NCI-H2081 treated with DMSO at 0.1 percent for 48 hours (cell line): ENCODE measurements at regions not wholly inside any gene's neighbourhood (a gene's known extent, or its start where the extent isn't known, plus 50 kb on each side); places are given as distances from the start of the nearest gene placed in this dataset.
A peak's percentile ranks its signal among the peaks of the same experiment; 100 is the strongest.

ENCODE experiments used
- DNase-seq: peaks from one replicate; lab custom pipeline; 2025; lab: John Stamatoyannopoulos, UW

DNA sequence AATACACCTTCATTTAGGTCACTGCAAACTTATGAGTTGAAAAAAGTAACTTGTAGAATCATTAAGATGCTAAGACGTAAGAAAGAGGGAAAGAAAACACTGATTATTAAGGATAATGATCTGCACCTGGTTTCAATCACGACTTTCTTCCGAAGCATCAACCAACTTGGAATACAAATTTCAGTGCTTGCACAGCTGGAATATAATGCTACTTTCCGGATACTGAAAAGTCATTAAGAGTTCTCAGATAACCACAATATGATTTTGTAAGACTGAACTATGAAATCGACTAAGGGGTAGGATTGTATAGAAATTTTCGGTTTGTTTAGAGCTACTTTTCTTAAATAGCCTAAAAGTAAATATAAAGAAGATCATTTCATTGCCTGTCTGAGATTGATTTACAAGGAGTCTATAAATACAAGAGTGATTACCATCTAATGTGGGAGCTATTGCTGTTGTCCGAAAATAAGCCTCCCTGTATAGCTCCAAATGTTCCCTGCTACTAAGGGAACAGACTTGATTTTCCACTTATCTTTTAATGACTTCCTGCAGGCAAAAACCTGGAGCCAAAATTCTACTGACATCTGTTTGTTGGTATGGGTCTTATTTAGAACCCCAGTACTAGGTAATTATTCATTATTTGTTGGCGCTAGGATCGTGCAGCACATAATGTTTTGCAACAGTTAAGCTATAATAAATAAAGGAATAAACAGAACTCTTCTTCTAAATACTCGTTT, 673.3 kb downstream of the KCNT2 start:
- peak; percentile 88 for DNase-seq

- peak; percentile 54 for DNase-seq
Measured at GRCh38 chr1:195933835-195934234, 674.4 kb downstream of the KCNT2 start.

DNA sequence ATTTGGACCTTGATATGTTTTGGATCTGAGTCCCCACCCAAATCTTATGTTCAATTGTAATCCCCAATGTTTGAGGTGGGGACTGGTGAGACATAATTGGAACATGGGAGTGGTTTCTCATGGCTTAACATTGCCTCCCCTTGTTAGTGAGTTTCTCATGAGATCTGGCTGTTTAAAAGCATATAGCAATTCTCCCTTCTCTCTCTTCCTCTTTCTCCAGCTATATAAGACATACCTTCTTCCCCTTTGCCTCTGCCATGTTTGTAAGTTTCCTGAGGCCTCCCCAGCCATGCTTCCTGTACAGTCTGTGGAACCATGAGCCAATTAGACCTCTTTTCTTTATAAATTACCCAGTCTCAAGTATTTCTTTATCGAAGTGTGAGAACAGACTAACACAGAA, 692.4 kb downstream of the KCNT2 start:
- no peak for DNase-seq

DNA sequence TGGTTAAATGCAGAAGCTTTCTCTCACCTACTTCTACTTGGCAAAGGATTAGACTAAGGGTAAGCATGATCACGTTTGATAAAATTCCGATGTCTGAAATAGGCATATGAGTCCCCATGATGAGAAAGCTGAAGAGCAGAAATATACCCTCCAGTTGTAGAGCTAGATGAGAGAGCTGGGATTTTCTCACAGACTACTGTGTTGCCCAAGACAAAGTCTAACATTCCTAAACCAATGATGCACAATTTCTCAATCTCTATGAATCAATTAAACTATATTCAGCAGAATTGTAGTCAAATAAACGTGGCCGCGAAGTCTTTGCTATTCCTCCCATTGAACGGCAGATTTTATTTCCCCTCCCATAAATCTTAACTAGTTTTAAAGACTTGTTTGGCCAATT, 699.2 kb downstream of the KCNT2 start:
- DNase-seq = no peak

GRCh38 chr1:195908121-195908520, 700.1 kb downstream of the KCNT2 start:
- no peak for DNase-seq

- no peak for DNase-seq
Measured at GRCh38 chr1:195903203-195903602, 705.0 kb downstream of the KCNT2 start.

GRCh38 chr1:195902779-195903178, 705.5 kb downstream of the KCNT2 start:
- DNase-seq = no peak

- DNase-seq = no peak
Measured at GRCh38 chr1:195899762-195900352, 708.4 kb downstream of the KCNT2 start.

DNA sequence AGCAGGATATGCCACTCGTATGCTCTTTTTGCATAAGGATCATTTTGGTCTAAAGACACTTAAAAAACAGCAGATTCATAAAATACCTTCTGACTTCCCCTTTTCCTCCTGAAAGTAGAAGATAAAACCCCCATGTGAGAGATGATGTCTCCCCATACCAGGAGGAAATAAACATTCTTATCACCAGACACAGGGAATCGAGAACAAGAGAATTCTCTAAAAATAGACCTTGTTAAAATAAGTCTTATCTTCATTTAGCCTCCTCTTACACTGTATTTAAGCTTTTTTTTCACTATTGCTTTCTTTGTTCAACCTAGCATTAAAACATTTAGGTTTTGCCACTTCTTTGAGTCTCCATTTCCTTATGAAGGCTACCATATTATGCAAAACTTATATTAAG, 709.3 kb downstream of the KCNT2 start:
- no peak for DNase-seq

- no peak for DNase-seq
Measured at GRCh38 chr1:195898373-195898772, 709.9 kb downstream of the KCNT2 start.

- DNase-seq = no peak
Measured at GRCh38 chr1:195897076-195897475, 711.2 kb downstream of the KCNT2 start.

DNA sequence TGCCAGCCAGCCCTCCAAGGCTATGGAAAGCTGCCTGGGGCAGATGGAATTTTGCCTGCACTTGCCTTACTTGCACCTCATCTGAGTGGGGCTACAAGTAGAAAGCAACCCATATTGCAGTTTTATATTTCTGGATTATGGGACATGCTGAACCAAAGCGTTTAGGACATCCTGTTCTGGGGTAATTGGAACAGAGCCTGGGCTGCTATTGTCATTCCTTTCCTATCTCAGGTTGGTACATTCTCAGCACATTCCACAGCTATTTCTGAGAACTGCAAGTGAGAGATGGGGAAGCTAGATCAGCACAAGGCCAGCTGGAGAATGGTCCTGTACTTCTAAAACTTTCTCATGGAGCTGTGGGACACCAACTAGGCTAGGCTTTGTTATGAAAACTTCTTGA, 713.8 kb downstream of the KCNT2 start:
- DNase-seq = no peak

DNA sequence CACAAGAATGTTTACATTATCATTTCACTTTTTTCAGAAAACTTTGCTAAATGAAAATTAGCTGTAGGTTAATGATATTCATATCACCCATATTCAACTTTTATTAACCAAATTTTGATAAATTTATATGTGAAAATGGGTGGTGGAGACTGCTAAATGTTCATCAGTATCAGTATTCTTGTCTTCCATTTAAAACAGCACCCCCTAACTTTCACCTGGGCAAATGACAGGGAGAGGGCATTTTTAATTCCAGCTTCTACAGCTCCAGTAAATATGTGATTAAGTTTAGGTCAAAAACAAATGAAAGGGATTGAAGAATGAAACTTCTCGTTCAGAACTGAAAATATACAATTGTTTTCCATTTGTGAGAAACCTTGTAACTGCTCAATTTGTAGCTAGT, 722.2 kb downstream of the KCNT2 start:
- no peak for DNase-seq

DNA sequence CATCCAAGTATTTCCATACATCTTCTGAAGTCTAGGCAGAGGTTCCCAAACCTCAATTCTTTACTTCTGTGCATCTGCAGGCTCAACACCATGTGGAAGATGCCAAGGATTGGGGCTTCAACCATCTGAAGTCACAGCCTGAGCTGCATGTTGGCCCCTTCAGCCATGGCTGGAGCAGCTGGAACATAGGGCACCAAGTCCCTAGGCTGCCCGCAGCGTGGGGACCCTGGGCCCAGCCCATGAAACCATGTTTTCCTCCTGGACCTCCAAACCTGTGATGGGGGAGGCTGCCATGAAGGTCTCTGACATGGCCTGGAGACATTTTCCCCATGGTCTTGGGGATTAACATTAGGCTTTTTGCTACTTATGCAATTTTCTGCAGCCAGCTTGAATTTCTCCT, 729.8 kb downstream of the KCNT2 start:
- DNase-seq = no peak

- no peak for DNase-seq
Measured at GRCh38 chr1:195876792-195877191, 731.4 kb downstream of the KCNT2 start.

- DNase-seq = no peak
Measured at GRCh38 chr1:195872376-195872775, 735.9 kb downstream of the KCNT2 start.

DNA sequence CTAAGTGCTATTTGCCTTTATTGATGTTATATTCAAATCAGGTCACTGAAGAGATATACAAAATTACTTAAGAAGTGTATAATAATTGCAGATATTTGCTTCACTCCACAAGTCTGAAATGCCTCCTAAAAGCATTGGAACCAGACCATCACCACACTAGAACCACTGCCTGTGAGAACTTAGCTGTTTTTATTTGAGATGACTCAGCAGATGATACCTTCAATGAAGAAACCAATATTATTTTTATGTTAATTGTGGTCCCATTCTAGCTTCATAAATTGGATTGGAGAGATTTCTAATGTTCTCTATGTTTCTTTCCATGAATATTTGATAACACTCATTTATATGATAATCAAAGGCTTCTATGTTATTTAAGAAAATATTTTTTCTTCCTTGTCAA, 740.6 kb downstream of the KCNT2 start:
- DNase-seq = no peak

DNA sequence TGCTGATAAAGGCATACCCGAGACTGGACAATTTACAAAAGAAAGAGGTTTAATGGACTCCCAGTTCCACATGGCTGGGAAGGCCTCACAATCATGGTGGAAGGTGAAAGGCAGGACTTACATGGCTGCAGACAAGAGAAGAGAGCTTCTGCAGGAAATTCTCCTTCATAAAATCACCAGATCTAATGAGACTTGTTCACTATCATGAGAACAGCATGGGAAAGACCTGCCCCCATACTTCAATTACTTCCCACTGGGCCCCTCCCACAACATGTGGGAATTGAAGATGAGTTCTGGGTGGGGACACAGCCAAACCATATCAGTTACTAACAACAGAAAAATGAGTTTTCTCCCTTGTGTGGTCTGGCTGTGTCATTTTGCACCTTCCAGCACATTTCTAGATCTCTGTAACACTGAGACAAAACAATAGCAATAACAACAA, 741.4 kb downstream of the KCNT2 start:
- no peak for DNase-seq

GRCh38 chr1:195866091-195866780, 742.0 kb downstream of the KCNT2 start:
- no peak for DNase-seq

DNA sequence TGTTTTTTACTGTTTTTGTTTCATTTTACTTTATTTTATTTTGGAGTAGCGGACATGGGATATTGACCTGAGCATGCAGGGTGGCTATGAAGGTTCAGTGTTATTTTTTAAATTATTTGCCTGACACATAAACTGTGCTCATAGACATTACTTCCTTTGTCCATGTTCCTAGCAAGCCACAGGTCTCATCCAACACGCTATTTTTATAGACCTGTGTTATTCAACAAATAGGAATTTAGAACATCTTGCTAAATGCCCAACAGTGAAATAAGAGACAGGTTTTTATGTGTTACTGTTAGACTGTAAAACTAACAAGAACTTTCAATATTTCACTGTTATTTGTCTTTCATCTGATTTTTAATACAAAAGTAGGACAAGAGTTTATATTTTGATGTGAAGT, 756.4 kb downstream of the KCNT2 start:
- DNase-seq = no peak

- no peak for DNase-seq
Measured at GRCh38 chr1:195851016-195851601, 757.1 kb downstream of the KCNT2 start.

DNA sequence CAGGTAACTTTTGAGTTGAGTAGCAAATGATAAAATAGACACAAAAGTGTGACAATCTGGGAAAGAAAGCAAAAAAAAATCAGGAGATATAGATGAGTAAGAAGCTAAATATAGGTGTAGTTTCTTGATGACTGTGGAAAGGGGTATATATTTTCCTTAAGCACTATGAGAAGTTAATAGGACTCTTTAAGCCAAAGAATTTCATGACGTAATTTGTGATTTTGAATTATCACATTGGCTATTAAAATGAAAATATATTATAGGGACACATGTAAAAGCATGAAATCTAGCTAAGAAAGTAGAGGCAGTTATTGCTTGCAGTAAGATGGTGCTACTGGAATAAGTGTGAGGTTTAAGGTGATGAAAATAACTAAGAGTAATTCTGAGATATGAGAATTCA, 759.1 kb downstream of the KCNT2 start:
- no peak for DNase-seq
